ENCODE measurements at regions not wholly inside any gene's neighbourhood (a gene's known extent, or its start where the extent isn't known, plus 50 kb on each side); places are given as distances from the start of the nearest gene placed in this dataset.

DNA sequence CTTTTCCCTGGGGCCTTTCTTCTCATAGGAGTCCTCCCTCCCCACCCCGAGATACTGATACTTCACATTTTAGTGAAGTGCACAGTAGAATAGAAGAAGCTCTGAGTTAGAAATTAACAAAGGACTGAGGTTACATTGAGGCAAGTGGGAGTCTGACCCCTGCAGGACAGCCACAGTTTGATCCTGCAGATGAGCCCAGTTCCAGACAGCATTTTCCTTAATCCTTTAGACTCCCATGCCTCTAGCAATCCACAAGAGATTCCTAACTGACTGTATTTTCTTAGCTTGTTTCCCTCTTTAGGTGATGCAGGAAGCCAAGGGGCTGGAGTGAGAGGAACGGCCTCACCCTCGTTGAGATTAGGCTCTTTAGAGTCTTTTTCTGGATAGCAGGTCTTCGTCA, 204.0 kb downstream of the CYRIA start:
- no peak for DNase-seq
- Histone ChIP-seq H3K4me1 (ENCODE audit: control extremely low read depth in 1 of 4, control insufficient read depth in 4 of 4, insufficient read depth in 4 of 4, low read length in 3 of 4) (peaks cover 0 to 28% (median 12%) of the 10 kb centered on the region in 4 experiments), H3K27ac (ENCODE audit: insufficient read depth in 1 of 2, low read depth in 1 of 2, low read length in 2 of 2, poor library complexity in 1 of 2, severe bottlenecking in 2 of 2) (no peak overlapping the region), H3K9me3 (ENCODE audit: control extremely low read depth in 1 of 5, control insufficient read depth in 4 of 5, insufficient read depth in 2 of 5, low read depth in 1 of 5, low read length in 4 of 5) (peaks cover 0 to 20% (median 3%) of the 10 kb centered on the region in 5 experiments), H3K36me3 (ENCODE audit: control insufficient read depth in 4 of 4, insufficient read depth in 4 of 4, low read length in 3 of 4) (peaks cover 0 to 19% (median 7%) of the 10 kb centered on the region in 4 experiments), H3K27me3 (replicated peaks in 2 of 5; ENCODE audit: control insufficient read depth in 4 of 5, insufficient read depth in 5 of 5, low read length in 4 of 5) (no peaks in the 10 kb centered on the region), H3K4me3 (ENCODE audit: control insufficient read depth in 1 of 7, extremely low read depth in 1 of 7, insufficient read depth in 4 of 7, low read depth in 2 of 7, low read length in 6 of 7) (no peak overlapping the region)
- POLR2A ChIA-PET: no interaction called here
- CTCF ChIA-PET: interaction anchor here (0.8 to 1.8 kb wide), 3 partner anchors 13 to 20 kb away, joined by 3 to 4 read pairs (median 3); no protein-coding TSS in a partner anchor
- WGBS (ENCODE audit: insufficient coverage): 85% methylated on average over 2 of the region's 4 CpGs

DNA sequence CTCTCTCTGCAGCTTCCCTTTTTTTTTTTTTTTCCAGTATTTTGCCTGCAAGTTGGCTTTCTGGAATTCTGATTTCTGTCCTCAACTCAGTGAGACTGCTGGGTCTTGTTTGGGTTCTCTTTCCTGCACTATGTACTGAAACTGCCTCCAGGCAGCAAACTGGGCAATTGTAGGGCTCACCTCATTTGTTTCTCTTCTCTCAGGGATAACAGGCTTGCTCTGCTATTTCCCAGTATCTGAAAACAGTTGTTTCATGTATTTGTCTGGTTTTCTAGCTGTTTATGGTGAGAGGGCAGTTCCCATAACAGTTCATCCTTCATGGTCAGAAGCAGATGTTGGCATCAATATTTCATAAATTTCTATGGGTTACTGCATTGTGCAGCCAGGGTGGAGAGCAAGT, 206.0 kb downstream of the CYRIA start:
- DNase-seq: no peak
- Histone ChIP-seq H3K9me3 (ENCODE audit: control extremely low read depth in 1 of 5, control insufficient read depth in 4 of 5, insufficient read depth in 2 of 5, low read depth in 1 of 5, low read length in 4 of 5) (peaks cover 0 to 20% (median 3%) of the 10 kb centered on the region in 5 experiments), H3K4me1 (ENCODE audit: control extremely low read depth in 1 of 4, control insufficient read depth in 4 of 4, insufficient read depth in 4 of 4, low read length in 3 of 4) (peaks cover 0 to 13% (median 5%) of the 10 kb centered on the region in 4 experiments), H3K27ac (ENCODE audit: insufficient read depth in 1 of 2, low read depth in 1 of 2, low read length in 2 of 2, poor library complexity in 1 of 2, severe bottlenecking in 2 of 2) (no peak overlapping the region), H3K4me3 (ENCODE audit: control insufficient read depth in 1 of 7, extremely low read depth in 1 of 7, insufficient read depth in 4 of 7, low read depth in 2 of 7, low read length in 6 of 7) (no peak overlapping the region), H3K36me3 (ENCODE audit: control insufficient read depth in 4 of 4, insufficient read depth in 4 of 4, low read length in 3 of 4) (peaks cover 0 to 17% (median 6%) of the 10 kb centered on the region in 4 experiments), H3K27me3 (replicated peaks in 2 of 5; ENCODE audit: control insufficient read depth in 4 of 5, insufficient read depth in 5 of 5, low read length in 4 of 5) (no peaks in the 10 kb centered on the region)
- POLR2A ChIA-PET: no interaction called here
- CTCF ChIA-PET: interaction anchor here (1.1 to 2.3 kb wide), 3 partner anchors 12 to 18 kb away, joined by 5 to 7 read pairs (median 6); no protein-coding TSS in a partner anchor

DNA sequence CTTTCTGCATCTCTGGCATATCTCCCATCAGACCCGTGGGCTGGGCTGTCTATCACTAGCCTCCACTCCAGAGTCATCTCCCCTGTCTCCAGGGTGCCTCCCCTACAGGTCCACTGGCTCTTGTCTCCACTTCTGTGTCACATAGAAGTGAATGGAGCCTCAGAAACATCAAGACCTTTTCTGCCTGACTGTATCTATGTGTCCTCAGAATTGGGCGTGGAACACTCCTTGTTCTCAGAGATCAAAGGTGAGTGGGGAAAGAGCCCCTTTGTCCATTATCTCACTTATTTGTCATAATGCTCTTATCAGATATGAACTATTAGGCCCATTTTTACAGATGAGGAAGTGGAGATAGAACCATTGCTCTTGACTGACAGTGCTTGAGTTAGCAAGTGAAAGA, 211.0 kb downstream of the CYRIA start:
- Histone ChIP-seq H3K27ac (ENCODE audit: insufficient read depth in 1 of 2, low read depth in 1 of 2, low read length in 2 of 2, poor library complexity in 1 of 2, severe bottlenecking in 2 of 2) (no peak overlapping the region), H3K9me3 (ENCODE audit: control extremely low read depth in 1 of 5, control insufficient read depth in 4 of 5, insufficient read depth in 2 of 5, low read depth in 1 of 5, low read length in 4 of 5) (peaks cover 0 to 19% (median 3%) of the 10 kb centered on the region in 5 experiments), H3K27me3 (replicated peaks in 2 of 5; ENCODE audit: control insufficient read depth in 4 of 5, insufficient read depth in 5 of 5, low read length in 4 of 5) (no peaks in the 10 kb centered on the region), H3K36me3 (ENCODE audit: control insufficient read depth in 4 of 4, insufficient read depth in 4 of 4, low read length in 3 of 4) (peaks cover 0 to 18% (median 5%) of the 10 kb centered on the region in 4 experiments), H3K4me1 (ENCODE audit: control extremely low read depth in 1 of 4, control insufficient read depth in 4 of 4, insufficient read depth in 4 of 4, low read length in 3 of 4) (no peaks in the 10 kb centered on the region), H3K4me3 (ENCODE audit: control insufficient read depth in 1 of 7, extremely low read depth in 1 of 7, insufficient read depth in 4 of 7, low read depth in 2 of 7, low read length in 6 of 7) (no peak overlapping the region)
- POLR2A ChIA-PET: interaction anchor here (0.6 kb wide), 1 partner anchor 27 kb away, joined by 3 read pairs; no protein-coding TSS in a partner anchor
- 100% methylated on average over 2 of the region's 2 CpGs for WGBS (ENCODE audit: insufficient coverage)
- CTCF ChIA-PET: interaction anchor here (0.6 to 2.6 kb wide), 5 partner anchors 9 to 49 kb away, joined by 3 to 15 read pairs (median 3); no protein-coding TSS in a partner anchor
- no peak for DNase-seq

DNA sequence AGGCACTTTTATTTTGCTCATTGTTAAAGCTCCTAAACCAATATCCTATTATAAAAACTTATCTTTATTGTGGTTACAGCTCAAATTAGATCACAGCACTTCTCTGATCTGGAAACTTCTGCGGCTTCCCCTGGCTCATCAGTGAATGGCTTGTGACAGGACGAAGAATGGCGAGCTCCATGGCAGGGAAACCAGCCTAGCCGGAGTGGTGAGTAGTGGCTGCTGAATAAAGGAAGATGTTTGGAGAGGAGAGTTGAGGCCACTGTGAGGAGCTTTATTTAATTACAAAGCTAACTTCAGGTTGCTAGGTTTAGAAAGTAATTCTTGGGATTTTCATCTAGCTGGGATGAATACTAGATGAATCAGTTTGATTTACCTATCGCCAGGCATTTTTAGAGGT, 213.5 kb downstream of the CYRIA start:
- whole genome bisulfite sequencing (ENCODE audit: insufficient coverage): 96% methylated on average over 4 of the region's 5 CpGs
- Histone ChIP-seq H3K4me1 (ENCODE audit: control extremely low read depth in 1 of 4, control insufficient read depth in 4 of 4, insufficient read depth in 4 of 4, low read length in 3 of 4) (peaks cover 0 to 4% (median under 1%) of the 10 kb centered on the region in 4 experiments), H3K4me3 (ENCODE audit: control insufficient read depth in 1 of 7, extremely low read depth in 1 of 7, insufficient read depth in 4 of 7, low read depth in 2 of 7, low read length in 6 of 7) (peak overlapping the region in 1 of 7 experiments; percentile 4), H3K9me3 (ENCODE audit: control extremely low read depth in 1 of 5, control insufficient read depth in 4 of 5, insufficient read depth in 2 of 5, low read depth in 1 of 5, low read length in 4 of 5) (no peaks in the 10 kb centered on the region), H3K27ac (ENCODE audit: insufficient read depth in 1 of 2, low read depth in 1 of 2, low read length in 2 of 2, poor library complexity in 1 of 2, severe bottlenecking in 2 of 2) (no peak overlapping the region), H3K27me3 (replicated peaks in 2 of 5; ENCODE audit: control insufficient read depth in 4 of 5, insufficient read depth in 5 of 5, low read length in 4 of 5) (no peaks in the 10 kb centered on the region), H3K36me3 (ENCODE audit: control insufficient read depth in 4 of 4, insufficient read depth in 4 of 4, low read length in 3 of 4) (peaks cover 0 to 15% (median 5%) of the 10 kb centered on the region in 4 experiments)
- DNase-seq: no peak
- ChIA-PET POLR2A (no interaction called here), CTCF (interaction anchor here (0.8 to 1.4 kb wide), 6 partner anchors 9 to 22 kb away, joined by 3 to 6 read pairs (median 4); no protein-coding TSS in a partner anchor)

DNA sequence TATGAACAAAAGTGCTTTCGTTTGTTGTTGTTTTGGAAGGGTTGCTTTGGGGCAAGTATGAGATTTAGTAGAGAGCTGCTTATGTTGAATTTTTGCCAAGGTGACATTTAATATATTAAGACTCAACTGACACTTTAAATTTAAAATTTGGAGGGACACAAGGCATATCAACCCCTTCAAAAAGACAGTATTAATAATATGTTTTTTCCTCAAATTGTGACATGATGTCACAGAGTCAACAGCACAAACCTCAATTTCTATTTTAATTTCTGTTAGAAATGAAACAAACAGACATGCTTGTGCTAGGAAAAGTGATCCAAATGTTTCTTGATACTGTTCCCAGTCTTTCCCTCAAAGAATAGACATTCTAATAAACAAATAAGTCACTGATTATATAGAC, 218.9 kb downstream of the CYRIA start:
- Histone ChIP-seq H3K36me3 (ENCODE audit: control insufficient read depth in 4 of 4, insufficient read depth in 4 of 4, low read length in 3 of 4) (peaks cover 0 to 8% (median 0%) of the 10 kb centered on the region in 4 experiments), H3K9me3 (ENCODE audit: control extremely low read depth in 1 of 5, control insufficient read depth in 4 of 5, insufficient read depth in 2 of 5, low read depth in 1 of 5, low read length in 4 of 5) (no peaks in the 10 kb centered on the region), H3K4me3 (ENCODE audit: control insufficient read depth in 1 of 7, extremely low read depth in 1 of 7, insufficient read depth in 4 of 7, low read depth in 2 of 7, low read length in 6 of 7) (no peak overlapping the region), H3K4me1 (ENCODE audit: control extremely low read depth in 1 of 4, control insufficient read depth in 4 of 4, insufficient read depth in 4 of 4, low read length in 3 of 4) (peaks cover 12 to 42% (median 31%) of the 10 kb centered on the region in 4 experiments), H3K27me3 (replicated peaks in 2 of 5; ENCODE audit: control insufficient read depth in 4 of 5, insufficient read depth in 5 of 5, low read length in 4 of 5) (no peaks in the 10 kb centered on the region), H3K27ac (ENCODE audit: insufficient read depth in 1 of 2, low read depth in 1 of 2, low read length in 2 of 2, poor library complexity in 1 of 2, severe bottlenecking in 2 of 2) (no peak overlapping the region)
- no CpG with 5 or more reads among the region's 1 CpG for WGBS (ENCODE audit: insufficient coverage)
- DNase-seq: no peak
- ChIA-PET CTCF (interaction anchor here (1.1 to 2.4 kb wide), 4 partner anchors 8 to 25 kb away, joined by 4 to 9 read pairs (median 4); no protein-coding TSS in a partner anchor), POLR2A (no interaction called here)

DNA sequence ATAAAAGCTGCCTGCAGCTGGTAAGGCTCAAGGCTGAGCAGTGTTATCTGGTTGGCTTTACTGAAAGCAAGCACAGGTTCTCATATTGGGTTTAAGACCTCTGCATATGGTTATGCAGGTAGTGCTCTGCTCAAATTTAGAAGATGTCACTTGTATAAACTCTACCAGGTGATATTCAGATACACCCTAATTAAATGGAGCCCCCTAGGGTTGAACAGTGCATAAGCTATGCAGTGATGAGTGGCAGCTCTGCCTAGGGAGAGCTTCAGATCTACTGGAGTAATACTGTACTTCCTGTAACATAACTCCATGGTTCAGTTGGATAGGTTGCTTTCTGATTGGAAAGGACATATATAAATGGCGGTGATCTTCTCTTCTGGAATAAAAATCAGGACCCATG, 222.7 kb downstream of the CYRIA start:
- no CpG with 5 or more reads among the region's 1 CpG for WGBS (ENCODE audit: insufficient coverage)
- peaks cover 21 to 74% (median 64%) of the 10 kb centered on the region in 4 experiments for H3K4me1 ChIP-seq (ENCODE audit: control extremely low read depth in 1 of 4, control insufficient read depth in 4 of 4, insufficient read depth in 4 of 4, low read length in 3 of 4)
- H3K27me3 ChIP-seq (replicated peaks in 2 of 5; ENCODE audit: control insufficient read depth in 4 of 5, insufficient read depth in 5 of 5, low read length in 4 of 5): no peaks in the 10 kb centered on the region
- peaks cover 0 to 4% (median 0%) of the 10 kb centered on the region in 4 experiments for H3K36me3 ChIP-seq (ENCODE audit: control insufficient read depth in 4 of 4, insufficient read depth in 4 of 4, low read length in 3 of 4)
- CTCF ChIA-PET: interaction anchor here (1.2 to 5.8 kb wide), 9 partner anchors 9 to 503 kb away, joined by 3 to 49 read pairs (median 5); partner anchors contain the start of gene MYCN
- DNase-seq: no peak
- POLR2A ChIA-PET: interaction anchor here (0.6 to 1.7 kb wide), 3 partner anchors 29 to 922 kb away, joined by 3 to 6 read pairs (median 6); no protein-coding TSS in a partner anchor
- H3K27ac ChIP-seq (ENCODE audit: insufficient read depth in 1 of 2, low read depth in 1 of 2, low read length in 2 of 2, poor library complexity in 1 of 2, severe bottlenecking in 2 of 2): peak overlapping the region in 1 of 2 experiments; percentile 10
- no peak overlapping the region for H3K4me3 ChIP-seq (ENCODE audit: control insufficient read depth in 1 of 7, extremely low read depth in 1 of 7, insufficient read depth in 4 of 7, low read depth in 2 of 7, low read length in 6 of 7)
- H3K9me3 ChIP-seq (ENCODE audit: control extremely low read depth in 1 of 5, control insufficient read depth in 4 of 5, insufficient read depth in 2 of 5, low read depth in 1 of 5, low read length in 4 of 5): no peaks in the 10 kb centered on the region

DNA sequence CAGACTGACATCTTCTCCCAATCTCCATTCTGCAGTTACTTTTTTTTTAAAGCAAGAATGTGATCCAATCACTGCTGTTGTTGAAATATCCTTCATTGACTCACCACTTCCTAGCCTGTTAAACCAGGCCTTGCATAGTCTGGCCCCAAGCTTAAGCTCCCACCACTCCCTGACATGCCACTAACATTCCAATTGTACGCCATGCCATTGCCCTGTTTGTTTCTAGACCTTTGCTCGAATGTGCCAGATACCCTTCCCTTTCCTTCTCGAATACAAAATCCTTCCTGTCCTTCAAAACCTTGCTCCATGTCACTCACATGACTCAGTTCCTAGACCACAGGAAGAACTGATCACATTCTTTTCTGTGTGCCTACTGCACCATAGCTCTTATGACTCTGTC, 224.2 kb downstream of the CYRIA start:
- WGBS (ENCODE audit: insufficient coverage): 47% methylated on average over 3 of the region's 3 CpGs
- DNase-seq: peak in 1 of 3 donors; percentile 49
- Histone ChIP-seq H3K27me3 (replicated peaks in 2 of 5; ENCODE audit: control insufficient read depth in 4 of 5, insufficient read depth in 5 of 5, low read length in 4 of 5) (no peaks in the 10 kb centered on the region), H3K4me3 (ENCODE audit: control insufficient read depth in 1 of 7, extremely low read depth in 1 of 7, insufficient read depth in 4 of 7, low read depth in 2 of 7, low read length in 6 of 7) (peak overlapping the region in 1 of 7 experiments; percentile 4), H3K36me3 (ENCODE audit: control insufficient read depth in 4 of 4, insufficient read depth in 4 of 4, low read length in 3 of 4) (peaks cover 0 to 4% (median 0%) of the 10 kb centered on the region in 4 experiments), H3K9me3 (ENCODE audit: control extremely low read depth in 1 of 5, control insufficient read depth in 4 of 5, insufficient read depth in 2 of 5, low read depth in 1 of 5, low read length in 4 of 5) (no peaks in the 10 kb centered on the region), H3K27ac (ENCODE audit: insufficient read depth in 1 of 2, low read depth in 1 of 2, low read length in 2 of 2, poor library complexity in 1 of 2, severe bottlenecking in 2 of 2) (peak overlapping the region; percentile 31 to 62), H3K4me1 (ENCODE audit: control extremely low read depth in 1 of 4, control insufficient read depth in 4 of 4, insufficient read depth in 4 of 4, low read length in 3 of 4) (peaks cover 33 to 86% (median 78%) of the 10 kb centered on the region in 4 experiments)
- ChIA-PET CTCF (interaction anchor here (0.6 to 5.8 kb wide), 13 partner anchors 11 to 501 kb away, joined by 3 to 49 read pairs (median 5); partner anchors contain the start of gene MYCN), POLR2A (interaction anchor here (0.6 to 1.7 kb wide), 3 partner anchors 23 to 34 kb away, joined by 4 to 6 read pairs (median 6); no protein-coding TSS in a partner anchor)

Measured in common myeloid progenitor, CD34-positive (primary cell).